K562 (cell line): ENCODE measurements at regions not wholly inside any gene's neighbourhood (a gene's known extent, or its start where the extent isn't known, plus 50 kb on each side); places are given as distances from the start of the nearest gene placed in this dataset.

Source experiments
- ATAC-seq: fragments of 200-7000 bp; cut with Tn5 transposase; 3 replicates; pipeline ENCODE4 v1.9.1; 2020; ENCODE audit warnings: moderate library complexity
- BruUV-seq: library from RNA; stranded (reverse); fragments of 400-500 nt; replicated peaks from 2 replicates; lab custom pipeline; 2021; lab: Mats Ljungman, UMichigan
- CTCF ChIA-PET: fragments of 300-600 bp; formaldehyde crosslinking; extraction: SDS; loops from one replicate; lab custom pipeline; 2021; ENCODE audit warnings: low intra/inter-chr PET ratio; lab: Yijun Ruan, JAX
- POLR2A ChIA-PET: fragments of 300-600, 350-650 bp; sonication (Branson Sonifier 250); formaldehyde crosslinking; extraction: SDS; loops from one replicate; lab custom pipeline; 2021; ENCODE audit warnings: antibody characterized with exemption, inconsistent platforms; lab: Yijun Ruan, JAX
- DNase-seq, 4 experiments: peaks; one replicate each; pipeline versions ENCODE4 v3.0.0 to v3.0.0-alpha.2; 2011 to 2018; ENCODE audit warnings: low spot score in 3 of 4, mixed read lengths in 3 of 4; ENCODE audit errors: extremely low read depth in 1 of 4
- FAIRE-seq: peaks from 2 replicates; lab custom pipeline; 2011; peaks lifted over from hg19 to GRCh38; lab: Jason Lieb, UNC
- H2AFZ ChIP-seq: 2 replicates; pipeline ENCODE4 v1.6.0; 2011; ENCODE audit warnings: low read depth, low read length, control low read depth, inconsistent platforms
- H3K27ac ChIP-seq: fragments of 200-600 bp; 3 replicates; pipeline ENCODE4 v1.8.0; 2011; ENCODE audit warnings: low read depth, mild to moderate bottlenecking, control low read depth, inconsistent platforms, low read length, moderate library complexity, mixed read lengths; ENCODE audit errors: extremely low read depth
- H3K27me3 ChIP-seq, 2 experiments: fragments of 300-600 bp in 1 of 2; 2 replicates in 1 of 2; 3 replicates in 1 of 2; pipeline versions ENCODE4 v1.6.0 to v1.8.0; 2011; ENCODE audit warnings: inconsistent platforms in 2 of 2, low read length in 2 of 2, mild to moderate bottlenecking in 1 of 2, mixed read lengths in 1 of 2, moderate library complexity in 1 of 2; ENCODE audit not compliant: control insufficient read depth in 2 of 2, insufficient read depth in 2 of 2
- H3K36me3 ChIP-seq: fragments of 300-600 bp; 3 replicates; pipeline ENCODE4 v1.8.0; 2011; ENCODE audit warnings: mild to moderate bottlenecking, low read length, inconsistent platforms; ENCODE audit not compliant: control insufficient read depth, insufficient read depth
- H3K4me1 ChIP-seq, 2 experiments: fragments of 200-600 bp in 1 of 2; replicated peaks in 1 of 2; 2 replicates in 1 of 2; 3 replicates in 1 of 2; pipeline versions ENCODE4 v1.5.1 to v1.8.0; 2011; ENCODE audit warnings: inconsistent platforms in 2 of 2, low read length in 2 of 2, mild to moderate bottlenecking in 1 of 2, mixed read lengths in 1 of 2, moderate library complexity in 1 of 2; ENCODE audit not compliant: control insufficient read depth in 2 of 2, insufficient read depth in 2 of 2
- H3K4me2 ChIP-seq: 2 replicates; pipeline ENCODE4 v1.6.1; 2011; ENCODE audit warnings: low read length, control low read depth, inconsistent platforms, mixed read lengths; ENCODE audit not compliant: insufficient read depth
- H3K4me3 ChIP-seq: fragments of 200-600 bp; sonication (generic), shearing (Covaris generic); 2 replicates; pipeline ENCODE4 v1.5.1; 2016; ENCODE audit warnings: control low read depth, inconsistent platforms
- H3K79me2 ChIP-seq: fragments of 200-600 bp; 3 replicates; pipeline ENCODE4 v1.8.0; 2011; ENCODE audit warnings: low read length, inconsistent platforms; ENCODE audit not compliant: control insufficient read depth, insufficient read depth
- H3K9ac ChIP-seq, 2 experiments: 2 replicates each; pipeline versions ENCODE4 v1.6.0 to v1.6.1; 2011; ENCODE audit warnings: low read depth in 2 of 2, low read length in 2 of 2, control low read depth in 1 of 2, inconsistent platforms in 1 of 2, mild to moderate bottlenecking in 1 of 2, mixed read lengths in 1 of 2; ENCODE audit not compliant: insufficient read depth in 1 of 2
- H3K9me1 ChIP-seq: one replicate; pipeline ENCODE4 v1.6.0; 2011; ENCODE audit warnings: inconsistent platforms, mild to moderate bottlenecking, low read length, moderate library complexity; ENCODE audit not compliant: control insufficient read depth, insufficient read depth
- H3K9me3 ChIP-seq: replicated peaks from 2 replicates; pipeline ENCODE4 v1.5.1; 2011; ENCODE audit warnings: low read depth, low read length, inconsistent platforms; ENCODE audit not compliant: control insufficient read depth, insufficient read depth
- H4K20me1 ChIP-seq: replicated peaks from 2 replicates; pipeline ENCODE4 v1.6.1; 2011; ENCODE audit warnings: low read length, inconsistent platforms, mixed read lengths; ENCODE audit not compliant: control insufficient read depth, insufficient read depth
- BCLAF1 ChIP-seq, 2 experiments: fragments of 450-650 bp in 1 of 2; IDR thresholded peaks; 2 replicates each; pipeline ENCODE4 v1.6.1; 2011 to 2017; ENCODE audit warnings: low read depth in 2 of 2, antibody characterized with exemption in 1 of 2, borderline replicate concordance in 1 of 2, low read length in 1 of 2, mild to moderate bottlenecking in 1 of 2, mixed read lengths in 1 of 2; ENCODE audit not compliant: control insufficient read depth in 1 of 2
- CC2D1A ChIP-seq: fragments of 450-650 bp; IDR thresholded peaks from 2 replicates; pipeline ENCODE4 v1.6.1; 2017; ENCODE audit warnings: mild to moderate bottlenecking
- ESRRA ChIP-seq: fragments of 450-650 bp; IDR thresholded peaks from 2 replicates; pipeline ENCODE4 v1.6.1; 2014; ENCODE audit warnings: low read depth, mild to moderate bottlenecking, moderate library complexity, borderline replicate concordance
- MLLT1 ChIP-seq, 2 experiments: fragments of 450-650 bp; IDR thresholded peaks; 2 replicates each; pipeline ENCODE4 v1.6.1; 2016
- NR2F6 ChIP-seq: fragments of 450-650 bp; formaldehyde crosslinking; IDR thresholded peaks from 2 replicates; pipeline ENCODE4 v1.4.0; 2020; ENCODE audit warnings: mild to moderate bottlenecking
- WGBS: fragments of 100-300 bp; shearing (Covaris generic); methylation state at CpG from one replicate; pipeline ENCODE4 v1.1.6; 2016; ENCODE audit warnings: low coverage, mixed read lengths; ENCODE audit not compliant: insufficient coverage; ENCODE audit errors: missing lambda C conversion rate; 5-methylcytosine and 5-hydroxymethylcytosine counted together
- in situ Hi-C: fragments of 300-500 bp; cut with MboI; formaldehyde crosslinking; loops from 4 replicates; pipeline ENCODE4 v1.15.0; 2018; ENCODE audit warnings: inconsistent platforms, mixed read lengths
- intact Hi-C: fragments of 100-400 bp; cut with micrococcal nuclease; formaldehyde crosslinking; loops from 2 replicates; pipeline ENCODE4 v1.14.2; 2022

GRCh38 chr5:105767267-105767666 is 1903.5 kb downstream of the EFNA5 start:
- POLR2A ChIA-PET: no interaction called here
- WGBS: 0% methylated on average over 2 of the region's 2 CpGs

More at GRCh38 chr5:105767267-105767666, 1903.5 kb downstream of the EFNA5 start:
- H3K36me3 ChIP-seq: no peaks in the 10 kb centered on the region
- no peak overlapping the region for H3K9ac ChIP-seq
- intact Hi-C loops: no loop called here
- H3K4me2 ChIP-seq: no peak overlapping the region
- H3K9me3 ChIP-seq: no peaks in the 10 kb centered on the region
- ATAC-seq (no peak), DNase-seq (no peak), FAIRE-seq (no peak)
- in situ Hi-C loops: no loop called here
- H3K27me3 ChIP-seq: no peaks in the 10 kb centered on the region
- no peaks in the 10 kb centered on the region for H3K4me1 ChIP-seq
- no peaks in the 10 kb centered on the region for H3K79me2 ChIP-seq
- H3K27ac ChIP-seq: no peak overlapping the region
- H3K9me1 ChIP-seq: no peaks in the 10 kb centered on the region
- CTCF ChIA-PET: no interaction called here
- H2AFZ ChIP-seq: no peak overlapping the region
- BruUV-seq: no TSS peak
- H3K4me3 ChIP-seq: no peak overlapping the region
- H4K20me1 ChIP-seq: no peaks in the 10 kb centered on the region
- TF ChIP-seq MLLT1 (IDR thresholded peaks at IDR 0.05): no peak
- TF ChIP-seq NR2F6 (CRISPR knock-in tag): no peak
- TF ChIP-seq ESRRA: no peak
- no peak for TF ChIP-seq CC2D1A
- no peak for TF ChIP-seq BCLAF1 (IDR thresholded peaks at IDR 0.05; ENCODE audit: borderline replicate concordance in 1 of 2, control insufficient read depth in 1 of 2, low read depth in 2 of 2, low read length in 1 of 2)
